SK-N-SH (cell line): ENCODE measurements at regions not wholly inside any gene's neighbourhood (a gene's known extent, or its start where the extent isn't known, plus 50 kb on each side); places are given as distances from the start of the nearest gene placed in this dataset.

Experiments
- CTCF ChIP-seq: fragments of 200-600 bp; sonication (generic); IDR thresholded peaks from 2 replicates; pipeline ENCODE4 v1.6.1; 2017; ENCODE audit warnings: antibody characterized with exemption, mild to moderate bottlenecking, moderate library complexity
- EZH2phosphoT487 ChIP-seq: fragments of 200-600 bp; sonication (generic); IDR thresholded peaks from 2 replicates; pipeline ENCODE4 v1.6.1; 2017; ENCODE audit warnings: low read depth, mixed run types, mild to moderate bottlenecking, antibody characterized with exemption, moderate library complexity, borderline replicate concordance
- FOXJ3 ChIP-seq: sonication (generic); formaldehyde crosslinking; IDR thresholded peaks from 2 replicates; pipeline ENCODE4 v1.5.1; 2020; ENCODE audit warnings: mild to moderate bottlenecking, missing genetic modification reagents
- MEF2A ChIP-seq: IDR thresholded peaks from 2 replicates; pipeline ENCODE4 v1.4.0; 2012; ENCODE audit warnings: low read depth, borderline replicate concordance
- POLR2AphosphoS5 ChIP-seq: IDR thresholded peaks from 2 replicates; pipeline ENCODE4 v1.6.1; 2012; ENCODE audit warnings: low read depth, low read length
- RAD21 ChIP-seq: IDR thresholded peaks from 2 replicates; pipeline ENCODE4 v1.6.1; 2012; ENCODE audit warnings: mild to moderate bottlenecking, low read length
- REST ChIP-seq: IDR thresholded peaks from 2 replicates; pipeline ENCODE4 v1.6.1; 2012; ENCODE audit warnings: mild to moderate bottlenecking, low read depth, low read length, moderate library complexity
- SMC3 ChIP-seq: IDR thresholded peaks from 2 replicates; pipeline ENCODE4 v1.6.1; 2012; ENCODE audit warnings: low read depth, low read length, improper control_type of control experiment
- TAF1 ChIP-seq: IDR thresholded peaks from 2 replicates; pipeline ENCODE4 v1.6.1; 2012; ENCODE audit warnings: low read depth, mild to moderate bottlenecking, low read length, moderate library complexity, borderline replicate concordance

DNA sequence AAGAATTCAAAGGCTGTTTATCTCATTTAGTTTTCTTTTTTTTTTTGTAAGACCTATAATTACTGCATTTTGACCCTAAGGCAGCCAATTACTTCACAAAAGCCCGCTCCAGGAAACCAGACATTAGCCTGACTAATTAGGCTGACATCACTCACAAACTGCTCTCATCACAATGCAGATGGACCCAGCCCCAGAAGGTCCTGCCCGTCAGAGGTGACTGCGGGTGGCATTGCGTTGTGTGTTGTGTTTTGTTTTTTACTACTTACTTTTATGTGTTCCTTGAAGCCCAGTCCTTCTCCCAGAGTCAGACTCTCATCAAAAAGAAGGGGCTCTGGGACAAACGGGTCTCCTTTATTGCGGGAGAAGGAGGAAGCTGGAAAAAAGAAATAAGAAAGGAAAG lies 172.2 kb downstream of the HSD17B3 start:
- TF ChIP-seq CTCF (no peak), TAF1 (no peak), RAD21 (no peak), REST (no peak), EZH2phosphoT487 (no peak), POLR2AphosphoS5 (no peak), FOXJ3 (CRISPR knock-in tag) (no peak), MEF2A (no peak), SMC3 (no peak)
